HEK293 (cell line): ENCODE measurements at regions not wholly inside any gene's neighbourhood (a gene's known extent, or its start where the extent isn't known, plus 50 kb on each side); places are given as distances from the start of the nearest gene placed in this dataset.

Experiments
- CTCF ChIA-PET: fragments of 350-600 bp; formaldehyde crosslinking; extraction: SDS; loops from one replicate; lab custom pipeline; 2021; ENCODE audit warnings: antibody characterized with exemption; lab: Yijun Ruan, JAX
- POLR2A ChIA-PET: fragments of 300-600 bp; formaldehyde crosslinking; extraction: SDS; loops from one replicate; lab custom pipeline; 2020; ENCODE audit warnings: antibody characterized with exemption, inconsistent platforms; lab: Yijun Ruan, JAX
- H3K27ac ChIP-seq: fragments of 200-500 bp; sonication (Bioruptor generic); 2 replicates; pipeline ENCODE4 v1.5.1; 2014; ENCODE audit warnings: low read depth, low read length, control low read depth, inconsistent platforms; ENCODE audit errors: extremely low read depth
- H3K36me3 ChIP-seq, 2 experiments: fragments of 200-500 bp in 1 of 2; sonication (Bioruptor generic) in 1 of 2; 1 replicate in 1 of 2; 2 replicates in 1 of 2; pipeline ENCODE4 v1.5.1; 2014 to 2017; ENCODE audit warnings: inconsistent platforms in 2 of 2, low read length in 2 of 2; ENCODE audit not compliant: control insufficient read depth in 2 of 2, insufficient read depth in 1 of 2
- H3K4me1 ChIP-seq: fragments of 200-500 bp; sonication (Bioruptor generic); 2 replicates; pipeline ENCODE4 v1.5.1; 2014; ENCODE audit warnings: mild to moderate bottlenecking, low read length, inconsistent platforms; ENCODE audit not compliant: control insufficient read depth, insufficient read depth
- H3K4me3 ChIP-seq: 2 replicates; pipeline ENCODE4 v1.5.1; 2011; ENCODE audit warnings: low read depth, mild to moderate bottlenecking, control low read depth, low read length, moderate library complexity
- H3K9me3 ChIP-seq: fragments of 200-500 bp; sonication (Bioruptor generic); 2 replicates; pipeline ENCODE4 v1.5.1; 2014; ENCODE audit warnings: low read depth, low read length, inconsistent platforms; ENCODE audit not compliant: control insufficient read depth, insufficient read depth
- KLF10 ChIP-seq: fragments of 450-650 bp; IDR thresholded peaks from 2 replicates; pipeline ENCODE4 v1.5.1; 2018; ENCODE audit warnings: missing biosample characterization, mild to moderate bottlenecking, missing genetic modification characterization
- KLF16 ChIP-seq: fragments of 450-650 bp; formaldehyde crosslinking; IDR thresholded peaks from 2 replicates; pipeline ENCODE4 v1.5.1; 2017; ENCODE audit warnings: missing biosample characterization, missing genetic modification characterization
- ZFP37 ChIP-seq: fragments of 450-650 bp; formaldehyde crosslinking; IDR thresholded peaks from 2 replicates; pipeline ENCODE4 v1.5.1; 2016; ENCODE audit warnings: missing biosample characterization, missing genetic modification characterization
- ZNF16 ChIP-seq: fragments of 450-650 bp; formaldehyde crosslinking; IDR thresholded peaks from 2 replicates; pipeline ENCODE4 v1.5.1; 2016; ENCODE audit warnings: low read depth, missing biosample characterization, missing genetic modification characterization
- ZNF19 ChIP-seq: fragments of 450-650 bp; formaldehyde crosslinking; IDR thresholded peaks from 2 replicates; pipeline ENCODE4; 2016; ENCODE audit warnings: missing biosample characterization, missing genetic modification characterization, low read depth
- ZNF202 ChIP-seq: fragments of 450-650 bp; formaldehyde crosslinking; IDR thresholded peaks from 2 replicates; pipeline ENCODE4 v1.5.1; 2016; ENCODE audit warnings: missing biosample characterization, missing genetic modification characterization, borderline replicate concordance
- ZNF239 ChIP-seq: fragments of 450-650 bp; formaldehyde crosslinking; IDR thresholded peaks from 2 replicates; pipeline ENCODE4 v1.5.1; 2016; ENCODE audit warnings: missing biosample characterization, missing genetic modification characterization
- ZNF292 ChIP-seq: fragments of 450-650 bp; formaldehyde crosslinking; IDR thresholded peaks from 2 replicates; pipeline ENCODE4 v1.5.1; 2016; ENCODE audit warnings: low read depth, missing biosample characterization, missing genetic modification characterization, borderline replicate concordance
- ZNF311 ChIP-seq: fragments of 450-650 bp; formaldehyde crosslinking; IDR thresholded peaks from 2 replicates; pipeline ENCODE4 v1.5.1; 2017; ENCODE audit warnings: missing biosample characterization, missing genetic modification characterization, borderline replicate concordance
- ZNF423 ChIP-seq: fragments of 450-650 bp; formaldehyde crosslinking; IDR thresholded peaks from 2 replicates; pipeline ENCODE4 v1.5.1; 2016; ENCODE audit warnings: missing biosample characterization, missing genetic modification characterization
- ZNF501 ChIP-seq: fragments of 450-650 bp; formaldehyde crosslinking; IDR thresholded peaks from 2 replicates; pipeline ENCODE4 v1.5.1; 2016; ENCODE audit warnings: missing biosample characterization, missing genetic modification characterization
- ZNF529 ChIP-seq: fragments of 450-650 bp; formaldehyde crosslinking; IDR thresholded peaks from 2 replicates; pipeline ENCODE4 v1.5.1; 2017; ENCODE audit warnings: missing genetic modification characterization, missing biosample characterization; ENCODE audit not compliant: insufficient replicate concordance
- TF ChIP-seq, protein P1 (sequence below): fragments of 450-650 bp; formaldehyde crosslinking; IDR thresholded peaks from 2 replicates; pipeline ENCODE4 v1.5.0; 2017; ENCODE audit warnings: missing biosample characterization, missing genetic modification characterization, borderline replicate concordance
- TF ChIP-seq, protein P2 (sequence below): fragments of 450-650 bp; formaldehyde crosslinking; IDR thresholded peaks from 2 replicates; pipeline ENCODE4 v1.5.1; 2017; ENCODE audit warnings: missing biosample characterization, missing genetic modification characterization
- TF ChIP-seq, protein P3 (sequence below): fragments of 450-650 bp; formaldehyde crosslinking; IDR thresholded peaks from 2 replicates; pipeline ENCODE4 v1.5.1; 2016; ENCODE audit warnings: missing biosample characterization, missing genetic modification characterization
- TF ChIP-seq, protein P4 (sequence below): fragments of 450-650 bp; formaldehyde crosslinking; IDR thresholded peaks from 2 replicates; pipeline ENCODE4 v1.5.1; 2017; ENCODE audit warnings: missing biosample characterization, missing genetic modification characterization
- TF ChIP-seq, protein P5 (sequence below): fragments of 450-650 bp; formaldehyde crosslinking; IDR thresholded peaks from 2 replicates; pipeline ENCODE4 v1.5.1; 2017; ENCODE audit warnings: missing biosample characterization, missing genetic modification characterization

DNA sequence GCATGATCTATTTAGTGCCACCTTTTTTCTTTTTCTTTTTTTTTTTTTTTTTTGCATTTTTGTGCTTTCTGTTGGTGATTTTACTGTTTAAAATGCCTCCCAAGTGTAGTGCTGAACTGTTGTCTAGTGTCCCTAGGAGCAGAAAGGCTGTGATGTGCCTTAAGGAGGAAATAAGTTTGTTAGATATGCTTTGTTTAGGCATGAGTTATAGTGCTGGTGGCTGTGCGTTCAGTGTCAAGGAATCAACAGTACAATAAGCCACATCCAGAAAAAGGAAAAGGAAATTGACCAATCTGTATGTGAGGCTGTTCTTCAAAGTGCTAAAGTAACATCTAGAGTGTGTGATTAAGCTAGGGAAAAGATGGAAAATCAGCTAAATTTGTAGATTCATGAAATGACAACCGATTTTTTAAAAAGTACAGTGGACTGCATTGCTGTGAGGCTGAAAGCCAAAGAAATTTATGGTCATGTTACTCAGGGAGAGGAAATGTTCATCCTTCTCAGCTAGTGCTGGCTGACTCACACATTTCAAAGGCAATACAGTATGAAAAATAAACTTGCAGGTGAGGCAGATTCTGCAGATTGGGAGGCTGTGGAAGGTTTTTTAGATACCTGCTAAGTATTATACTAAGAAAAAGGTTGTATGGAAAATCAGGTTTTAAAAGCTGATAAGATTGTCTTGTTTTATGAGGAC lies 122.7 kb upstream of the ADCY1 start:
- no peak overlapping the region for H3K27ac ChIP-seq
- TF ChIP-seq ZFP37 (tag by site-specific recombination) (no peak), KLF16 (no peak), ZNF529 (tag by site-specific recombination) (no peak), ZNF19 (no peak), ZNF292 (no peak), ZNF311 (tag by site-specific recombination) (no peak), ZNF16 (tag by site-specific recombination) (no peak), ZNF501 (no peak), ZNF423 (tag by site-specific recombination) (no peak), ZNF239 (no peak), ZNF202 (tag by site-specific recombination) (no peak), KLF10 (tag by site-specific recombination) (no peak)
- TF ChIP-seq, protein P1, sequence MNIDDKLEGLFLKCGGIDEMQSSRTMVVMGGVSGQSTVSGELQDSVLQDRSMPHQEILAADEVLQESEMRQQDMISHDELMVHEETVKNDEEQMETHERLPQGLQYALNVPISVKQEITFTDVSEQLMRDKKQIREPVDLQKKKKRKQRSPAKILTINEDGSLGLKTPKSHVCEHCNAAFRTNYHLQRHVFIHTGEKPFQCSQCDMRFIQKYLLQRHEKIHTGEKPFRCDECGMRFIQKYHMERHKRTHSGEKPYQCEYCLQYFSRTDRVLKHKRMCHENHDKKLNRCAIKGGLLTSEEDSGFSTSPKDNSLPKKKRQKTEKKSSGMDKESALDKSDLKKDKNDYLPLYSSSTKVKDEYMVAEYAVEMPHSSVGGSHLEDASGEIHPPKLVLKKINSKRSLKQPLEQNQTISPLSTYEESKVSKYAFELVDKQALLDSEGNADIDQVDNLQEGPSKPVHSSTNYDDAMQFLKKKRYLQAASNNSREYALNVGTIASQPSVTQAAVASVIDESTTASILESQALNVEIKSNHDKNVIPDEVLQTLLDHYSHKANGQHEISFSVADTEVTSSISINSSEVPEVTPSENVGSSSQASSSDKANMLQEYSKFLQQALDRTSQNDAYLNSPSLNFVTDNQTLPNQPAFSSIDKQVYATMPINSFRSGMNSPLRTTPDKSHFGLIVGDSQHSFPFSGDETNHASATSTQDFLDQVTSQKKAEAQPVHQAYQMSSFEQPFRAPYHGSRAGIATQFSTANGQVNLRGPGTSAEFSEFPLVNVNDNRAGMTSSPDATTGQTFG (tag by site-specific recombination) = no peak
- TF ChIP-seq, protein P2, sequence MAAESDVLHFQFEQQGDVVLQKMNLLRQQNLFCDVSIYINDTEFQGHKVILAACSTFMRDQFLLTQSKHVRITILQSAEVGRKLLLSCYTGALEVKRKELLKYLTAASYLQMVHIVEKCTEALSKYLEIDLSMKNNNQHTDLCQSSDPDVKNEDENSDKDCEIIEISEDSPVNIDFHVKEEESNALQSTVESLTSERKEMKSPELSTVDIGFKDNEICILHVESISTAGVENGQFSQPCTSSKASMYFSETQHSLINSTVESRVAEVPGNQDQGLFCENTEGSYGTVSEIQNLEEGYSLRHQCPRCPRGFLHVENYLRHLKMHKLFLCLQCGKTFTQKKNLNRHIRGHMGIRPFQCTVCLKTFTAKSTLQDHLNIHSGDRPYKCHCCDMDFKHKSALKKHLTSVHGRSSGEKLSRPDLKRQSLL (tag by site-specific recombination) = no peak
- TF ChIP-seq, protein P3, sequence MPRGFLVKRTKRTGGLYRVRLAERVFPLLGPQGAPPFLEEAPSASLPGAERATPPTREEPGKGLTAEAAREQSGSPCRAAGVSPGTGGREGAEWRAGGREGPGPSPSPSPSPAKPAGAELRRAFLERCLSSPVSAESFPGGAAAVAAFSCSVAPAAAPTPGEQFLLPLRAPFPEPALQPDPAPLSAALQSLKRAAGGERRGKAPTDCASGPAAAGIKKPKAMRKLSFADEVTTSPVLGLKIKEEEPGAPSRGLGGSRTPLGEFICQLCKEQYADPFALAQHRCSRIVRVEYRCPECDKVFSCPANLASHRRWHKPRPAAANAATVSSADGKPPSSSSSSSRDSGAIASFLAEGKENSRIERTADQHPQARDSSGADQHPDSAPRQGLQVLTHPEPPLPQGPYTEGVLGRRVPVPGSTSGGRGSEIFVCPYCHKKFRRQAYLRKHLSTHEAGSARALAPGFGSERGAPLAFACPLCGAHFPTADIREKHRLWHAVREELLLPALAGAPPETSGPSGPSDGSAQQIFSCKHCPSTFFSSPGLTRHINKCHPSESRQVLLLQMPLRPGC (tag by site-specific recombination) = no peak
- TF ChIP-seq, protein P4, sequence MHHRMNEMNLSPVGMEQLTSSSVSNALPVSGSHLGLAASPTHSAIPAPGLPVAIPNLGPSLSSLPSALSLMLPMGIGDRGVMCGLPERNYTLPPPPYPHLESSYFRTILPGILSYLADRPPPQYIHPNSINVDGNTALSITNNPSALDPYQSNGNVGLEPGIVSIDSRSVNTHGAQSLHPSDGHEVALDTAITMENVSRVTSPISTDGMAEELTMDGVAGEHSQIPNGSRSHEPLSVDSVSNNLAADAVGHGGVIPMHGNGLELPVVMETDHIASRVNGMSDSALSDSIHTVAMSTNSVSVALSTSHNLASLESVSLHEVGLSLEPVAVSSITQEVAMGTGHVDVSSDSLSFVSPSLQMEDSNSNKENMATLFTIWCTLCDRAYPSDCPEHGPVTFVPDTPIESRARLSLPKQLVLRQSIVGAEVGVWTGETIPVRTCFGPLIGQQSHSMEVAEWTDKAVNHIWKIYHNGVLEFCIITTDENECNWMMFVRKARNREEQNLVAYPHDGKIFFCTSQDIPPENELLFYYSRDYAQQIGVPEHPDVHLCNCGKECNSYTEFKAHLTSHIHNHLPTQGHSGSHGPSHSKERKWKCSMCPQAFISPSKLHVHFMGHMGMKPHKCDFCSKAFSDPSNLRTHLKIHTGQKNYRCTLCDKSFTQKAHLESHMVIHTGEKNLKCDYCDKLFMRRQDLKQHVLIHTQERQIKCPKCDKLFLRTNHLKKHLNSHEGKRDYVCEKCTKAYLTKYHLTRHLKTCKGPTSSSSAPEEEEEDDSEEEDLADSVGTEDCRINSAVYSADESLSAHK = no peak
- TF ChIP-seq, protein P5, sequence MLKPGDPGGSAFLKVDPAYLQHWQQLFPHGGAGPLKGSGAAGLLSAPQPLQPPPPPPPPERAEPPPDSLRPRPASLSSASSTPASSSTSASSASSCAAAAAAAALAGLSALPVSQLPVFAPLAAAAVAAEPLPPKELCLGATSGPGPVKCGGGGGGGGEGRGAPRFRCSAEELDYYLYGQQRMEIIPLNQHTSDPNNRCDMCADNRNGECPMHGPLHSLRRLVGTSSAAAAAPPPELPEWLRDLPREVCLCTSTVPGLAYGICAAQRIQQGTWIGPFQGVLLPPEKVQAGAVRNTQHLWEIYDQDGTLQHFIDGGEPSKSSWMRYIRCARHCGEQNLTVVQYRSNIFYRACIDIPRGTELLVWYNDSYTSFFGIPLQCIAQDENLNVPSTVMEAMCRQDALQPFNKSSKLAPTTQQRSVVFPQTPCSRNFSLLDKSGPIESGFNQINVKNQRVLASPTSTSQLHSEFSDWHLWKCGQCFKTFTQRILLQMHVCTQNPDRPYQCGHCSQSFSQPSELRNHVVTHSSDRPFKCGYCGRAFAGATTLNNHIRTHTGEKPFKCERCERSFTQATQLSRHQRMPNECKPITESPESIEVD (tag by site-specific recombination) = no peak
- CTCF ChIA-PET = no interaction called here
- H3K4me3 ChIP-seq = no peak overlapping the region
- POLR2A ChIA-PET = no interaction called here
- H3K9me3 ChIP-seq = no peaks in the 10 kb centered on the region
- no peaks in the 10 kb centered on the region for H3K4me1 ChIP-seq
- H3K36me3 ChIP-seq = no peaks in the 10 kb centered on the region
